ENCODE measurements at regions not wholly inside any gene's neighbourhood (a gene's known extent, or its start where the extent isn't known, plus 50 kb on each side); places are given as distances from the start of the nearest gene placed in this dataset.
"Not testable (repeated sequence)": the region's sequence is repeated elsewhere in the genome, so short reads cannot be mapped to it uniquely, and the experiment has no call there.

- CTCF ChIA-PET = no interaction called here
- TF ChIP-seq, protein P1, sequence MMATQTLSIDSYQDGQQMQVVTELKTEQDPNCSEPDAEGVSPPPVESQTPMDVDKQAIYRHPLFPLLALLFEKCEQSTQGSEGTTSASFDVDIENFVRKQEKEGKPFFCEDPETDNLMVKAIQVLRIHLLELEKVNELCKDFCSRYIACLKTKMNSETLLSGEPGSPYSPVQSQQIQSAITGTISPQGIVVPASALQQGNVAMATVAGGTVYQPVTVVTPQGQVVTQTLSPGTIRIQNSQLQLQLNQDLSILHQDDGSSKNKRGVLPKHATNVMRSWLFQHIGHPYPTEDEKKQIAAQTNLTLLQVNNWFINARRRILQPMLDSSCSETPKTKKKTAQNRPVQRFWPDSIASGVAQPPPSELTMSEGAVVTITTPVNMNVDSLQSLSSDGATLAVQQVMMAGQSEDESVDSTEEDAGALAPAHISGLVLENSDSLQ (IDR thresholded peaks at IDR 0.05) = no peak
- TF ChIP-seq ARNT (IDR thresholded peaks at IDR 0.05) = no peak
- TF ChIP-seq SP1 (IDR thresholded peaks at IDR 0.05) = no peak
- no peak for TF ChIP-seq LEF1 (IDR thresholded peaks at IDR 0.05; ENCODE audit: borderline replicate concordance)
- TF ChIP-seq CTBP1 (IDR thresholded peaks at IDR 0.05; ENCODE audit: borderline replicate concordance) = no peak
- TF ChIP-seq L3MBTL2 (conservative IDR thresholded peaks at IDR 0.05) = no peak
- TF ChIP-seq ZNF384 (IDR thresholded peaks at IDR 0.05) = no peak
- TF ChIP-seq BHLHE40 (IDR thresholded peaks at IDR 0.05; ENCODE audit: borderline replicate concordance) = no peak
- TF ChIP-seq FOXM1 (IDR thresholded peaks at IDR 0.05; ENCODE audit: borderline replicate concordance) = no peak
- TF ChIP-seq FOXA1 (IDR thresholded peaks at IDR 0.05) = no peak
- TF ChIP-seq ELF4 (IDR thresholded peaks at IDR 0.05) = no peak
- TF ChIP-seq FOXK2 (IDR thresholded peaks at IDR 0.05) = no peak
- no peak for TF ChIP-seq TARDBP (IDR thresholded peaks at IDR 0.05)
- no peak for TF ChIP-seq SUZ12 (IDR thresholded peaks at IDR 0.05)
- TF ChIP-seq HDGF (IDR thresholded peaks at IDR 0.05; ENCODE audit: borderline replicate concordance) = no peak
- TF ChIP-seq NFRKB (IDR thresholded peaks at IDR 0.05) = no peak
- no peak for DNase-seq (ENCODE audit: extremely low spot score)
- POLR2A ChIA-PET = no interaction called here
Measured at GRCh38 chr3:166575161-166575560, 737.9 kb upstream of the BCHE start.

DNA sequence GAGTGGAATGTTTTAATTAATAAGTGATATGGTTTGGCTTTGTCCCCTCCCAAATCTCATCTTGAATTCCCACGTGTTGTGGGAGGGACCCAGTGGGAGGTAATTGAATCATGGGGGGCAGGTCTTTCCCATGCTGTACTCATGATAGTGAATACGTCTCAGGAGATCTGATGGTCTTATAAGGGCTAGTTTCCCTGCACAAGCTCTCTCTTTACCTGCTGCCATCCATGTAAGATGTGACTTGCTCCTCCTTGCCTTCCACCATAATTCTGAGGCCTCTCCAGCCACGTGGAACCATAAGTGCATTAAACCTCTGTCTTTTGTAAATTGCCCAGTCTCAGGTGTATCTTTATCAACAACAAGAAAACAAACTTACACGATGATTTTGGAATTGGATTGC lies 734.5 kb upstream of the BCHE start:
- DNase-seq (ENCODE audit: extremely low spot score); POLR2A ChIA-PET; CTCF ChIA-PET: not testable (repeated sequence)

DNA sequence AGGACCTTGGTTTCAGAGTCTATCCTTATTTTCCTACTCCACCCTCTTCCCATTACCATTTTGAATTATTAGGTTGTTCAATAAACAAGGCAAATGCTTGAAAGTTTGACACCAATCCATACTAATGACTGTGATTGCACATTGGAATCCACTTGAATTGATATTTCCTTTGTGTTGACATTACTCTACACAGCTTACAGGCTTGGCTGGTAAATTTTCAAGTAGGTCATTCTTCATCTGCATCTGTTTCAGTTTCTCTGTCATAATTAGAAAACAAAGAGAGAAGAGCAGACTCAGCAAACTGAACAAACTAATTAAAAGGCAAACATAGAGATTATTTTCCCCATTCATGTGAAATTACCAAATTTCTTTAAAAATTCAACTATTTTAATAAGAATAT lies 732.9 kb upstream of the BCHE start:
- ChIA-PET CTCF (no interaction called here), POLR2A (no interaction called here)
- DNase-seq (ENCODE audit: extremely low spot score) = no peak
- TF ChIP-seq FOXA1 (IDR thresholded peaks at IDR 0.05) (no peak), CTBP1 (IDR thresholded peaks at IDR 0.05; ENCODE audit: borderline replicate concordance) (no peak)

- DNase-seq (ENCODE audit: extremely low spot score) = no peak
- ChIA-PET POLR2A (no interaction called here), CTCF (no interaction called here)
- TF ChIP-seq, protein P1 (IDR thresholded peaks at IDR 0.05) = no peak
- TF ChIP-seq ELF4 (IDR thresholded peaks at IDR 0.05) (no peak), NFRKB (IDR thresholded peaks at IDR 0.05) (no peak), BHLHE40 (IDR thresholded peaks at IDR 0.05; ENCODE audit: borderline replicate concordance) (no peak), FOXK2 (IDR thresholded peaks at IDR 0.05) (no peak), SP1 (IDR thresholded peaks at IDR 0.05) (no peak), ARNT (IDR thresholded peaks at IDR 0.05) (no peak), SUZ12 (IDR thresholded peaks at IDR 0.05) (no peak)
Measured at GRCh38 chr3:166569589-166569988, 732.4 kb upstream of the BCHE start.

- ChIA-PET CTCF (no interaction called here), POLR2A (no interaction called here)
- TF ChIP-seq LEF1 (IDR thresholded peaks at IDR 0.05; ENCODE audit: borderline replicate concordance) (no peak), ELF4 (IDR thresholded peaks at IDR 0.05) (no peak), FOXA1 (IDR thresholded peaks at IDR 0.05) (no peak), TARDBP (IDR thresholded peaks at IDR 0.05) (no peak), L3MBTL2 (conservative IDR thresholded peaks at IDR 0.05) (no peak), HDGF (IDR thresholded peaks at IDR 0.05; ENCODE audit: borderline replicate concordance) (no peak), SUZ12 (IDR thresholded peaks at IDR 0.05) (no peak), SP1 (IDR thresholded peaks at IDR 0.05) (no peak), ARNT (IDR thresholded peaks at IDR 0.05) (no peak), CTBP1 (IDR thresholded peaks at IDR 0.05; ENCODE audit: borderline replicate concordance) (no peak), FOXM1 (IDR thresholded peaks at IDR 0.05; ENCODE audit: borderline replicate concordance) (no peak), FOXK2 (IDR thresholded peaks at IDR 0.05) (no peak), BHLHE40 (IDR thresholded peaks at IDR 0.05; ENCODE audit: borderline replicate concordance) (no peak)
- TF ChIP-seq, protein P1 (IDR thresholded peaks at IDR 0.05) = no peak
- DNase-seq (ENCODE audit: extremely low spot score) = no peak
Measured at GRCh38 chr3:166560253-166560652, 723.0 kb upstream of the BCHE start.

DNA sequence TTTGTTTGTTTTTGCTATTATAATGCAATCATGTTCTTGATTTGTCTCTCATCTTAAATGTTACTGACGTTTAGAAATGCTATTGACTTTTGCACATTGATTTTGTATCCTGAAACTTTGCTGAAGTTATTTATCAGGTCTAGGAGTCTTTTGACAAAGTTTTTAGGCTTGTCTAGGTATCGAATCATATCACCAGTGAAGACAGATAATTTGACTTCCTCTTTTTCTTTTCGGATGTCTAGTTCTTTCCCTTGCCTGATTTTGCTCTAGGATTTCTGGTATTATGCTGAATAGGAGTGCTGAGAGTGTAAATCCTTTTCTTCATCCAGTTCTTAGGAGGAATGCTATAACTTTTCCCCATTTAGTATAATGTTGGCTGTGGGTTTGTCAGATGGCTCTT lies 719.7 kb upstream of the BCHE start:
- POLR2A ChIA-PET = no interaction called here
- TF ChIP-seq, protein P1 (IDR thresholded peaks at IDR 0.05) = no peak
- TF ChIP-seq SUZ12 (IDR thresholded peaks at IDR 0.05) (no peak), HDGF (IDR thresholded peaks at IDR 0.05; ENCODE audit: borderline replicate concordance) (no peak), LEF1 (IDR thresholded peaks at IDR 0.05; ENCODE audit: borderline replicate concordance) (no peak), FOXK2 (IDR thresholded peaks at IDR 0.05) (no peak), BHLHE40 (IDR thresholded peaks at IDR 0.05; ENCODE audit: borderline replicate concordance) (no peak), TARDBP (IDR thresholded peaks at IDR 0.05) (no peak), FOXA1 (IDR thresholded peaks at IDR 0.05) (no peak), SP1 (IDR thresholded peaks at IDR 0.05) (no peak), FOXM1 (IDR thresholded peaks at IDR 0.05; ENCODE audit: borderline replicate concordance) (no peak), ELF4 (IDR thresholded peaks at IDR 0.05) (no peak), ZNF384 (IDR thresholded peaks at IDR 0.05) (no peak), CTBP1 (IDR thresholded peaks at IDR 0.05; ENCODE audit: borderline replicate concordance) (no peak), ARNT (IDR thresholded peaks at IDR 0.05) (no peak), L3MBTL2 (conservative IDR thresholded peaks at IDR 0.05) (no peak), NFRKB (IDR thresholded peaks at IDR 0.05) (no peak)
- CTCF ChIA-PET = no interaction called here
- DNase-seq (ENCODE audit: extremely low spot score) = no peak
